ENCODE measurements at regions not wholly inside any gene's neighbourhood (a gene's known extent, or its start where the extent isn't known, plus 50 kb on each side); places are given as distances from the start of the nearest gene placed in this dataset.
"Not testable (repeated sequence)": the region's sequence is repeated elsewhere in the genome, so short reads cannot be mapped to it uniquely, and the experiment has no call there.

- not testable (repeated sequence) for TF ChIP-seq CTCF (IDR thresholded peaks at IDR 0.05; ENCODE audit: low read length); EZH2 (IDR thresholded peaks at IDR 0.05; ENCODE audit: borderline replicate concordance, low read length)
Measured at GRCh38 chr4:9660955-9661354, 120.5 kb upstream of the DRD5 start.

Measured in OCI-LY1 (cell line).